A549 (cell line): ENCODE measurements at regions not wholly inside any gene's neighbourhood (a gene's known extent, or its start where the extent isn't known, plus 50 kb on each side); places are given as distances from the start of the nearest gene placed in this dataset.

Experiments
- ATAC-seq, 2 experiments: fragments of 200-7000 bp in 1 of 2; fragments of >200 bp in 1 of 2; cut with Nextera tagmentation in 1 of 2; cut with Tn5 transposase in 1 of 2; 3 replicates each; pipeline versions ENCODE4 v1.8.0 to v1.9.1; 2018 to 2020; ENCODE audit warnings: mild to moderate bottlenecking in 1 of 2, moderate library complexity in 1 of 2
- CTCF ChIA-PET: fragments of 300-600 bp; sonication (Branson Sonifier 250); formaldehyde crosslinking; extraction: SDS; loops from one replicate; lab custom pipeline; 2021; ENCODE audit warnings: antibody characterized with exemption, inconsistent platforms; lab: Yijun Ruan, JAX
- POLR2A ChIA-PET: fragments of 350-600 bp; formaldehyde crosslinking; extraction: SDS; loops from one replicate; lab custom pipeline; 2021; ENCODE audit warnings: antibody characterized with exemption, inconsistent platforms; lab: Yijun Ruan, JAX
- DNase-seq, 2 experiments: peaks; one replicate each; pipeline versions ENCODE4 v3.0.0 to v3.0.0-alpha.2; 2011 to 2016; ENCODE audit warnings: low read depth in 1 of 2, low spot score in 1 of 2
- FAIRE-seq: peaks from 2 replicates; lab custom pipeline; 2011; peaks lifted over from hg19 to GRCh38; lab: Jason Lieb, UNC
- H3K27ac ChIP-seq, 2 experiments: fragments of >200 bp; sonication (Bioruptor Twin); formaldehyde crosslinking; 3 replicates each; pipeline ENCODE4 v1.5.1; 2016 to 2017
- H3K4me1 ChIP-seq: fragments of >200 bp; sonication (Bioruptor Twin); formaldehyde crosslinking; 3 replicates; pipeline ENCODE4 v1.6.1; 2016
- H3K4me2 ChIP-seq: fragments of >200 bp; sonication (Bioruptor Twin); formaldehyde crosslinking; 3 replicates; pipeline ENCODE4 v1.6.1; 2016
- H3K4me3 ChIP-seq: fragments of >200 bp; sonication (Bioruptor Twin); formaldehyde crosslinking; 3 replicates; pipeline ENCODE4 v1.5.1; 2016
- H3K9me3 ChIP-seq: fragments of >200 bp; sonication (Bioruptor Twin); formaldehyde crosslinking; 3 replicates; pipeline ENCODE4 v1.6.1; 2016
- ATOH8 ChIP-seq: fragments of 250-450 bp; sonication (Bioruptor Pico); IDR thresholded peaks from 2 replicates; pipeline ENCODE4 v1.5.0; 2020; ENCODE audit warnings: low read depth, mild to moderate bottlenecking, moderate library complexity
- CHD4 ChIP-seq: fragments of 200-600 bp; sonication (generic); IDR thresholded peaks from 2 replicates; pipeline ENCODE4 v1.6.1; 2016; ENCODE audit warnings: antibody characterized with exemption, mild to moderate bottlenecking, borderline replicate concordance
- ESRRA ChIP-seq: fragments of 150-350 bp; IDR thresholded peaks from 2 replicates; pipeline ENCODE4 v1.6.1; 2014; ENCODE audit warnings: mild to moderate bottlenecking, low read length, borderline replicate concordance
- FOSB ChIP-seq: fragments of 250-450 bp; sonication (Bioruptor Pico); IDR thresholded peaks from 2 replicates; pipeline ENCODE4 v1.5.0; 2020; ENCODE audit warnings: mild to moderate bottlenecking, moderate library complexity
- FOSL2 ChIP-seq, 2 experiments: fragments of 450-650 bp in 1 of 2; fragments of >200 bp in 1 of 2; sonication (Bioruptor Twin) in 1 of 2; formaldehyde crosslinking; IDR thresholded peaks; 2 replicates each; pipeline versions ENCODE4 v1.5.0 to v1.6.1; 2016 to 2020; ENCODE audit warnings: mild to moderate bottlenecking in 1 of 2, moderate library complexity in 1 of 2
- GATA3 ChIP-seq: IDR thresholded peaks from 2 replicates; pipeline ENCODE4 v1.6.1; 2012; ENCODE audit warnings: borderline replicate concordance
- HES2 ChIP-seq: fragments of >200 bp; sonication (Bioruptor Twin); formaldehyde crosslinking; IDR thresholded peaks from 2 replicates; pipeline ENCODE4 v1.6.1; 2016
- HEYL ChIP-seq: fragments of 250-450 bp; sonication (Bioruptor Pico); IDR thresholded peaks from 2 replicates; pipeline ENCODE4 v1.8.0; 2021; ENCODE audit warnings: mild to moderate bottlenecking, moderate library complexity
- HMGXB4 ChIP-seq: fragments of 250-450 bp; sonication (Bioruptor Pico); IDR thresholded peaks from 2 replicates; pipeline ENCODE4 v1.5.0; 2021; ENCODE audit warnings: mild to moderate bottlenecking, moderate library complexity, borderline replicate concordance
- HOXB5 ChIP-seq: fragments of 250-450 bp; sonication (Bioruptor Pico); IDR thresholded peaks from 2 replicates; pipeline ENCODE4 v1.5.0; 2020; ENCODE audit warnings: mild to moderate bottlenecking, moderate library complexity
- JUN ChIP-seq, 2 experiments: fragments of >200 bp; sonication (Bioruptor Twin); formaldehyde crosslinking; IDR thresholded peaks; 2 replicates in 1 of 2; 3 replicates in 1 of 2; pipeline ENCODE4 v1.6.1; 2016 to 2017
- JUNB ChIP-seq: fragments of >200 bp; sonication (Bioruptor Twin); formaldehyde crosslinking; IDR thresholded peaks from 2 replicates; pipeline ENCODE4 v1.6.1; 2016
- MAX ChIP-seq: IDR thresholded peaks from 2 replicates; pipeline ENCODE4 v1.6.1; 2012
- NFE2L2 ChIP-seq: fragments of 150-350 bp; conservative IDR thresholded peaks from 2 replicates; pipeline ENCODE4 v1.6.1; 2014; ENCODE audit warnings: low read length
- NR3C1 ChIP-seq: fragments of >200 bp; sonication (Bioruptor Twin); formaldehyde crosslinking; IDR thresholded peaks from 3 replicates; pipeline ENCODE4 v1.6.1; 2017
- POLR2AphosphoS2 ChIP-seq: conservative IDR thresholded peaks from 2 replicates; pipeline ENCODE4 v1.6.1; 2012; ENCODE audit warnings: low read length, improper control_type of control experiment, inconsistent platforms
- RCOR1 ChIP-seq: fragments of 150-350 bp; IDR thresholded peaks from 2 replicates; pipeline ENCODE4 v1.6.1; 2014; ENCODE audit warnings: antibody characterized with exemption, low read length, low read depth
- REST ChIP-seq: fragments of 200-600 bp; sonication (generic); IDR thresholded peaks from 2 replicates; pipeline ENCODE4 v1.6.1; 2016; ENCODE audit warnings: antibody characterized with exemption, mild to moderate bottlenecking, moderate library complexity
- TP53 ChIP-seq: fragments of 250-450 bp; sonication (Bioruptor Pico); IDR thresholded peaks from 2 replicates; pipeline ENCODE4 v1.5.0; 2021; ENCODE audit warnings: mild to moderate bottlenecking, moderate library complexity
- ZFP36 ChIP-seq: fragments of 450-650 bp; IDR thresholded peaks from 2 replicates; pipeline ENCODE4 v1.6.1; 2014; ENCODE audit warnings: borderline replicate concordance; ENCODE audit not compliant: partially characterized antibody
- ZNF302 ChIP-seq: fragments of 250-450 bp; sonication (Bioruptor Pico); IDR thresholded peaks from 2 replicates; pipeline ENCODE4 v1.9.0; 2021; ENCODE audit warnings: inconsistent platforms, mild to moderate bottlenecking, moderate library complexity
- ZSCAN20 ChIP-seq: fragments of 250-450 bp; sonication (Bioruptor Pico); IDR thresholded peaks from 2 replicates; pipeline ENCODE4 v1.8.0; 2022; ENCODE audit warnings: mild to moderate bottlenecking, moderate library complexity
- WGBS: methylation state at CpG from one replicate; pipeline ENCODE4 v1.1.6; 2017; ENCODE audit errors: missing lambda C conversion rate; 5-methylcytosine and 5-hydroxymethylcytosine counted together

GRCh38 chr13:62126400-62126799 is 710.8 kb upstream of the PCDH20 start:
- CTCF ChIA-PET, result no interaction called here

GRCh38 chr13:62125451-62125850 is 709.8 kb upstream of the PCDH20 start:
- CTCF ChIA-PET, result no interaction called here
- POLR2A ChIA-PET, result no interaction called here
- Histone ChIP-seq H3K4me1 (no peaks in the 10 kb centered on the region), H3K9me3 (no peaks in the 10 kb centered on the region), H3K4me2 (no peak overlapping the region), H3K27ac (no peak overlapping the region), H3K4me3 (no peak overlapping the region)
- DNase-seq (no peak), FAIRE-seq (no peak), ATAC-seq (no peak)
- TF ChIP-seq ATOH8, result no peak
- TF ChIP-seq GATA3, result no peak
- TF ChIP-seq FOSL2 (IDR thresholded peaks at IDR 0.05), result no peak
- no peak for TF ChIP-seq FOSL2 (CRISPR knock-in tag; IDR thresholded peaks at IDR 0.05)
- TF ChIP-seq POLR2AphosphoS2, result no peak
- TF ChIP-seq ZSCAN20 (CRISPR knock-in tag), result no peak
- TF ChIP-seq MAX, result no peak
- no peak for TF ChIP-seq HES2
- no peak for TF ChIP-seq JUN (IDR thresholded peaks at IDR 0.05)
- no peak for TF ChIP-seq REST
- TF ChIP-seq ZNF302 (CRISPR knock-in tag), result no peak
- no peak for TF ChIP-seq NFE2L2
- no peak for TF ChIP-seq JUNB
- no peak for TF ChIP-seq ZFP36
- TF ChIP-seq ESRRA, result no peak
- no peak for TF ChIP-seq RCOR1
- no peak for TF ChIP-seq HEYL (CRISPR knock-in tag)
- no peak for TF ChIP-seq FOSB (CRISPR knock-in tag)
- no peak for TF ChIP-seq NR3C1
- TF ChIP-seq CHD4, result no peak
- 29% methylated on average over 1 of the region's 1 CpG for WGBS

More at GRCh38 chr13:62126400-62126799, 710.8 kb upstream of the PCDH20 start:
- no peak overlapping the region for H3K4me2 ChIP-seq
- no peak for FAIRE-seq
- H3K4me1 ChIP-seq, result no peaks in the 10 kb centered on the region
- H3K4me3 ChIP-seq, result no peak overlapping the region
- H3K27ac ChIP-seq, result no peak overlapping the region
- no peak for DNase-seq
- POLR2A ChIA-PET, result no interaction called here
- TF ChIP-seq TP53 (CRISPR knock-in tag), result no peak
- TF ChIP-seq HOXB5 (CRISPR knock-in tag), result no peak
- no peak for TF ChIP-seq HMGXB4 (CRISPR knock-in tag)
- TF ChIP-seq FOSL2 (IDR thresholded peaks at IDR 0.05), result no peak
- TF ChIP-seq FOSL2 (CRISPR knock-in tag; IDR thresholded peaks at IDR 0.05), result no peak
- no peak for TF ChIP-seq ZFP36
- no peak for TF ChIP-seq POLR2AphosphoS2
- WGBS, result 40% methylated on average over 1 of the region's 1 CpG
- H3K9me3 ChIP-seq, result no peaks in the 10 kb centered on the region
- ATAC-seq, result no peak
